K562 (cell line): ENCODE measurements at regions not wholly inside any gene's neighbourhood (a gene's known extent, or its start where the extent isn't known, plus 50 kb on each side); places are given as distances from the start of the nearest gene placed in this dataset.

Experiments
- TF ChIP-seq, protein P1 (sequence below), 3 experiments: IDR thresholded peaks in 2 of 3; conservative IDR thresholded peaks in 1 of 3; 2 replicates each; pipeline ENCODE4 v1.5.1; 2011 to 2012; ENCODE audit warnings: low read length in 3 of 3, mild to moderate bottlenecking in 3 of 3, control low read depth in 2 of 3, improper control_type of control experiment in 1 of 3, inconsistent platforms in 1 of 3, low read depth in 1 of 3, mixed read lengths in 1 of 3, moderate library complexity in 1 of 3; ENCODE audit not compliant: insufficient read depth in 2 of 3
- TF ChIP-seq, protein P2 (sequence below): fragments of 250-450 bp; sonication (Bioruptor Pico); IDR thresholded peaks from 2 replicates; pipeline ENCODE4 v1.8.0; 2021; ENCODE audit warnings: borderline replicate concordance, mild to moderate bottlenecking, moderate library complexity; ENCODE audit not compliant: poor library complexity, severe bottlenecking

DNA sequence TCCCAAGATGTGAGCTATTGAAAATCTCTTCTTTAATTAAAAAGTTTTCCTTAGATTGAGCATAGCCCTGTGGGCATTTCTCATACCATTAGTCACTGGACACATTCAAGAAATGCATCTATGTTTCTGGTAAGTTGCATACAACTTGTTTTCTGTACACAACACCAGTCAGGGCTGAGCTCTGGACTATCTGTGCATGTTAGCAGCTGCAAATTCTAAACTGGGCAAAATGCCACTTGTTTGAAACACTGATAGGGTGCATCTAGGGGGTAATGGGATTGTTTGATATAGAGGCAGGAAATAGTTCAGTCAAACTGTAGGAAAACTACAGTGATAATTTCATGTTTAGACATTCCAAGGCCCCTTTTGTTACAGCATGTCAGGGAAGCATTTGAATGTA, 145.6 kb upstream of the NPY start:
- TF ChIP-seq, protein P1, sequence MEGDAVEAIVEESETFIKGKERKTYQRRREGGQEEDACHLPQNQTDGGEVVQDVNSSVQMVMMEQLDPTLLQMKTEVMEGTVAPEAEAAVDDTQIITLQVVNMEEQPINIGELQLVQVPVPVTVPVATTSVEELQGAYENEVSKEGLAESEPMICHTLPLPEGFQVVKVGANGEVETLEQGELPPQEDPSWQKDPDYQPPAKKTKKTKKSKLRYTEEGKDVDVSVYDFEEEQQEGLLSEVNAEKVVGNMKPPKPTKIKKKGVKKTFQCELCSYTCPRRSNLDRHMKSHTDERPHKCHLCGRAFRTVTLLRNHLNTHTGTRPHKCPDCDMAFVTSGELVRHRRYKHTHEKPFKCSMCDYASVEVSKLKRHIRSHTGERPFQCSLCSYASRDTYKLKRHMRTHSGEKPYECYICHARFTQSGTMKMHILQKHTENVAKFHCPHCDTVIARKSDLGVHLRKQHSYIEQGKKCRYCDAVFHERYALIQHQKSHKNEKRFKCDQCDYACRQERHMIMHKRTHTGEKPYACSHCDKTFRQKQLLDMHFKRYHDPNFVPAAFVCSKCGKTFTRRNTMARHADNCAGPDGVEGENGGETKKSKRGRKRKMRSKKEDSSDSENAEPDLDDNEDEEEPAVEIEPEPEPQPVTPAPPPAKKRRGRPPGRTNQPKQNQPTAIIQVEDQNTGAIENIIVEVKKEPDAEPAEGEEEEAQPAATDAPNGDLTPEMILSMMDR (IDR thresholded peaks at IDR 0.05 in 2 of 3, conservative IDR thresholded peaks at IDR 0.05 in 1 of 3; ENCODE audit: insufficient read depth in 2 of 3, low read depth in 1 of 3, low read length in 3 of 3): no peak
- TF ChIP-seq, protein P2, sequence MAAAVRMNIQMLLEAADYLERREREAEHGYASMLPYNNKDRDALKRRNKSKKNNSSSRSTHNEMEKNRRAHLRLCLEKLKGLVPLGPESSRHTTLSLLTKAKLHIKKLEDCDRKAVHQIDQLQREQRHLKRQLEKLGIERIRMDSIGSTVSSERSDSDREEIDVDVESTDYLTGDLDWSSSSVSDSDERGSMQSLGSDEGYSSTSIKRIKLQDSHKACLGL (CRISPR knock-in tag): no peak
